ENCODE measurements at regions not wholly inside any gene's neighbourhood (a gene's known extent, or its start where the extent isn't known, plus 50 kb on each side); places are given as distances from the start of the nearest gene placed in this dataset.
"Not testable (repeated sequence)": the region's sequence is repeated elsewhere in the genome, so short reads cannot be mapped to it uniquely, and the experiment has no call there.

- Histone ChIP-seq H3K27ac (no peak overlapping the region), H3K27me3 (no peaks in the 10 kb centered on the region), H3K4me1 (peaks cover 3% of the 10 kb centered on the region), H3K36me3 (no peaks in the 10 kb centered on the region), H3K9me3 (no peaks in the 10 kb centered on the region), H3K4me3 (no peak overlapping the region)
- 83% methylated on average over 2 of the region's 2 CpGs for WGBS
- no peak for DNase-seq (ENCODE audit: low spot score in 2 of 2)
- TF ChIP-seq CTCF (IDR thresholded peaks at IDR 0.05): no peak
- no peak for TF ChIP-seq POLR2A (IDR thresholded peaks at IDR 0.05)
- TF ChIP-seq POLR2AphosphoS5 (IDR thresholded peaks at IDR 0.05): no peak
Measured at GRCh38 chr9:87386490-87387025, 111.1 kb upstream of the DAPK1 start.

- no peaks in the 10 kb centered on the region for H3K9me3 ChIP-seq
- no peaks in the 10 kb centered on the region for H3K36me3 ChIP-seq
- DNase-seq (ENCODE audit: low spot score in 2 of 2): no peak
- H3K4me3 ChIP-seq: no peak overlapping the region
- H3K4me1 ChIP-seq: no peaks in the 10 kb centered on the region
- 81% methylated on average over 3 of the region's 5 CpGs for WGBS
- no peaks in the 10 kb centered on the region for H3K27me3 ChIP-seq
- no peak for TF ChIP-seq POLR2A (IDR thresholded peaks at IDR 0.05)
- no peak for TF ChIP-seq EP300 (IDR thresholded peaks at IDR 0.05)
- no peak for TF ChIP-seq POLR2AphosphoS5 (IDR thresholded peaks at IDR 0.05)
- TF ChIP-seq CTCF (IDR thresholded peaks at IDR 0.05): no peak
- H3K27ac ChIP-seq: no peak overlapping the region
Measured at GRCh38 chr9:87387351-87388011, 110.2 kb upstream of the DAPK1 start.

- WGBS: 93% methylated on average over 8 of the region's 8 CpGs
Measured at GRCh38 chr9:87388708-87389107, 109.0 kb upstream of the DAPK1 start.

GRCh38 chr9:87389936-87390335 lies 107.7 kb upstream of the DAPK1 start:
- DNase-seq (ENCODE audit: low spot score in 2 of 2): no peak
- WGBS: 87% methylated on average over 3 of the region's 3 CpGs
- no peak for TF ChIP-seq POLR2AphosphoS5 (IDR thresholded peaks at IDR 0.05)
- no peak for TF ChIP-seq CTCF (IDR thresholded peaks at IDR 0.05)
- no peak for TF ChIP-seq EP300 (IDR thresholded peaks at IDR 0.05)
- TF ChIP-seq POLR2A (IDR thresholded peaks at IDR 0.05): no peak

More at GRCh38 chr9:87388708-87389107, 109.0 kb upstream of the DAPK1 start:
- H3K4me1 ChIP-seq; DNase-seq (ENCODE audit: low spot score in 2 of 2); H3K4me3 ChIP-seq; H3K27me3 ChIP-seq; H3K36me3 ChIP-seq; H3K9me3 ChIP-seq; H3K27ac ChIP-seq: not testable (repeated sequence)

GRCh38 chr9:87390361-87390760 lies 107.3 kb upstream of the DAPK1 start:
- no peaks in the 10 kb centered on the region for H3K4me1 ChIP-seq
- TF ChIP-seq POLR2AphosphoS5 (IDR thresholded peaks at IDR 0.05) (no peak), CTCF (IDR thresholded peaks at IDR 0.05) (no peak), POLR2A (IDR thresholded peaks at IDR 0.05) (no peak), EP300 (IDR thresholded peaks at IDR 0.05) (no peak)
- DNase-seq (ENCODE audit: low spot score in 2 of 2): no peak
- no peak overlapping the region for H3K27ac ChIP-seq
- WGBS: 84% methylated on average over 2 of the region's 2 CpGs
- H3K4me3 ChIP-seq: no peak overlapping the region
- no peaks in the 10 kb centered on the region for H3K9me3 ChIP-seq
- no peaks in the 10 kb centered on the region for H3K36me3 ChIP-seq
- no peaks in the 10 kb centered on the region for H3K27me3 ChIP-seq

More at GRCh38 chr9:87389936-87390335, 107.7 kb upstream of the DAPK1 start:
- Histone ChIP-seq H3K4me1 (no peaks in the 10 kb centered on the region), H3K4me3 (no peak overlapping the region), H3K27ac (no peak overlapping the region), H3K27me3 (no peaks in the 10 kb centered on the region), H3K36me3 (no peaks in the 10 kb centered on the region), H3K9me3 (no peaks in the 10 kb centered on the region)

Measured in suprapubic skin (tissue), 4 donors.